ENCODE measurements at regions not wholly inside any gene's neighbourhood (a gene's known extent, or its start where the extent isn't known, plus 50 kb on each side); places are given as distances from the start of the nearest gene placed in this dataset.
"Not testable (repeated sequence)": the region's sequence is repeated elsewhere in the genome, so short reads cannot be mapped to it uniquely, and the experiment has no call there.

DNA sequence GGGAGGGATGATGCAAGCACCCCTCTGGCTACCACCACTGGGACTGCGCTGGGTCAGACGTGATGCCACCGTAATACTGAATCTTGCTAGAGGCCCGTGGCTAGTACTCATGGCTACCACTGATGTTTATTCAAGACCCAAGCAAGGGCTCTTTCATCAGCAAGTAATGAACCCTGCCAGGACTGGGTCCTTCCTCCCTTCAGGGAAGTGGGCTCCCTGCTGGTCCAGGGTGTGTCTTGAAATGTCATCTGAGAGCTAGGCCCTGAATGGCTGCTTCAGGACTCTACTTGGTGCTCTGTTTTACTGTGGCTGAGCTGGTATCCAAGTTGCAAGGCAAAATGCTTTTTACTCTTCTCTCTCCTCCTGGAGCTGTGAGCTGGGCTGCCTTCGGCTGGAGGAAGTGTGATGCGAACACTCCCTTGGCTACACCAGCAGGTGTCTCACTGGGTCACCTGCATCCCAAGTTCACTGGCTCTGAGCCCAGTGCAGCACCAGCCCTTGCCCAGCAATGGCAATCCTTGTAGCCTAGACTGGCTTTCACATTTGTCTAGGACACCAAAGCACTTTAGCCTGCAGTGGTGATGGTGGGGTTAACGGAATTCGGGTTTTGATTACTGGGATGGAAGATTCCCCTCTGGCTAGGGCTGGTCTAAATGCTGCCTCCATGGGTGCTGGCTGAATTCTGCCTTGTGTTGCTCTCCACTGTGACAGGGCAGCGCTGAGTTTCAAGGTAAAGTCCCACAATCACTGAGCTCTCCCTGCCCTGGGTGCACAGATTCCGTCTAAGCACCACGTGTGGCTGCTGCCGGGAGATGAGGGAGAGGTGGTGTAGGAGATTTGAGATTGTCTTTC is 98.6 kb downstream of the USP22 start:
- no peak for DNase-seq (ENCODE audit: low read depth)

DNA sequence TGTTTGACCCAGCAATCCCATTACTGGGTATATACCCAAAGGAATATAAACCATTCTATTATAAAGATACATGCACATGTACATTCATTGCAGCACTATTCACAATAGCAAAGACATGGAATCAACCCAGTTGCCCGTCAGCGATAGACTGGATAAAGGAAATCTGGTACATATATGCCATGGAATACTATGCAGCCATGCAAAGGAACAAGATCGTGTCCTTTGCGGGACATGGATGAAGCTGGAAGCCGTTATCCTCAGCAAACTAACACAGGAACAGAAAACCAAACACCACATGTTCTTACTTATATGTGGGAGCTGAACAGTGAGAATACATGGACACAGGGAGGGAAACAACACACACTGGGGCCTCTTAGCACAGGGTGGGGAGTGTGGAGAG is 95.1 kb downstream of the USP22 start:
- DNase-seq (ENCODE audit: low read depth): not testable (repeated sequence)

DNA sequence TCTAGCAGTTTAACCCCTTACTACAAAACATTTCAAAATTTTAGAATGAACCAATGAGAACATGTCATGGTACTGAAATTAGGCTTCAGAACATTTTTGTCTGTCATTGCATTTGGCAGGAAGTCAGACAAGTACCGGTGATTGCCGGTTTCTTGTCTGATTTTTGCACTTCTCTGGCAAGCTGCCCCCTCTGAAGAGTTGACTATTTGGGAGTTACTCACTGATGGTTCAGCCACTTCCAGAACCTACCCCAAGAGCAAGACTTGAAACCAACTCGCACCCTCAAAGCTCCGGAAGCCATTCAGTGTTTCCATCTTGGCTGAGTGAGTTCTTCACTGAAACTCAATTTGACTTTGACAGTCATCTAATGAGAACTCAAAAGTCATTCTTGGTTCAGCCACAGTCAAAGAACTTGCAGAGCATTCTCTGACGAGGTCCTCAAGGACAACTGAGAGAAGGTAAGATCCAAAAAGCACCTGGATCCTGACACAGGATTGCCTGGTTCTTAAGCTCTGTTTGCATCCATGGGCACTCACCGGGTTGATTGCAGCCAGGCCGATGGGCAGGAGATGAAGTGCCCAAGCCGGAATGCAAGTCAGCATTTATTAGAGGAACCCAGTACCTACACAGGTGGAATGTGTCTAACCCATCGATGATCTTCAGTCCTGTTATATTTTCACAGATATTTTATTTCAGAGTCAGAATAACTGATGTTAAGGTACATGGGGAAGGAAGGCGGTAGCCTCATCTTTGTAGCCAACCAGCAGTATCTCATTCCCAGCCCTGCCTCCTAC is 93.6 kb downstream of the USP22 start:
- no peak for DNase-seq (ENCODE audit: low read depth)

All from activated T-helper 9 cell treated with anti-CD3 and anti-CD28 coated beads, Interleukin-2, amount 50 U/mL, for 16 hours (primary cell).